ENCODE measurements at regions not wholly inside any gene's neighbourhood (a gene's known extent, or its start where the extent isn't known, plus 50 kb on each side); places are given as distances from the start of the nearest gene placed in this dataset.

- Histone ChIP-seq H3K27ac (ENCODE audit: low read depth, low read length) (no peak overlapping the region), H3K36me3 (ENCODE audit: control insufficient read depth in 1 of 2, insufficient read depth in 2 of 2, low read length in 2 of 2) (no peaks in the 10 kb centered on the region), H3K23ac (ENCODE audit: low read length) (no peak overlapping the region), H3K14ac (ENCODE audit: low read length) (no peak overlapping the region), H3K79me2 (ENCODE audit: control insufficient read depth, insufficient read depth, low read length, poor library complexity) (no peaks in the 10 kb centered on the region), H3K4me3 (ENCODE audit: low read depth, low read length) (no peak overlapping the region), H2AFZ (ENCODE audit: insufficient read depth, low read length, poor library complexity) (no peak overlapping the region), H3K9ac (ENCODE audit: low read length) (no peak overlapping the region), H3K4me2 (ENCODE audit: low read length) (no peak overlapping the region), H2BK5ac (ENCODE audit: low read depth, low read length, poor library complexity) (no peak overlapping the region), H3K9me3 (ENCODE audit: insufficient read depth, low read depth, low read length) (no peaks in the 10 kb centered on the region), H3K79me1 (ENCODE audit: low read length) (no peaks in the 10 kb centered on the region), H2AK5ac (ENCODE audit: low read length) (no peak overlapping the region), H3K4me1 (ENCODE audit: control insufficient read depth in 1 of 2, insufficient read depth in 2 of 2, low read length in 2 of 2) (no peaks in the 10 kb centered on the region), H2BK120ac (ENCODE audit: insufficient read depth, low read length, poor library complexity) (no peak overlapping the region), H2BK12ac (ENCODE audit: low read length) (no peak overlapping the region), H3K18ac (ENCODE audit: low read length) (no peak overlapping the region), H4K12ac (ENCODE audit: low read depth, low read length) (no peak overlapping the region), H3K4ac (ENCODE audit: low read depth, low read length) (no peak overlapping the region), H3K27me3 (ENCODE audit: insufficient read depth, low read length) (no peaks in the 10 kb centered on the region), H4K91ac (ENCODE audit: low read depth, low read length) (no peak overlapping the region), H4K8ac (ENCODE audit: low read depth, low read length) (no peak overlapping the region)
- WGBS (ENCODE audit: extremely low coverage, insufficient coverage, insufficient read length), result no CpG with 5 or more reads among the region's 3 CpGs
- no peak for DNase-seq
These were observed 176.8 kb upstream of the GLI2 start for GRCh38 chr2:120558847-120559246.

GRCh38 chr2:120559401-120559800 lies 176.3 kb upstream of the GLI2 start:
- Histone ChIP-seq H3K79me2 (ENCODE audit: control insufficient read depth, insufficient read depth, low read length, poor library complexity) (no peaks in the 10 kb centered on the region), H2BK12ac (ENCODE audit: low read length) (no peak overlapping the region), H3K9me3 (ENCODE audit: insufficient read depth, low read depth, low read length) (no peaks in the 10 kb centered on the region), H3K14ac (ENCODE audit: low read length) (no peak overlapping the region), H4K12ac (ENCODE audit: low read depth, low read length) (no peak overlapping the region), H3K4ac (ENCODE audit: low read depth, low read length) (no peak overlapping the region), H3K4me1 (ENCODE audit: control insufficient read depth in 1 of 2, insufficient read depth in 2 of 2, low read length in 2 of 2) (no peaks in the 10 kb centered on the region), H3K36me3 (ENCODE audit: control insufficient read depth in 1 of 2, insufficient read depth in 2 of 2, low read length in 2 of 2) (no peaks in the 10 kb centered on the region), H2AFZ (ENCODE audit: insufficient read depth, low read length, poor library complexity) (no peak overlapping the region), H3K79me1 (ENCODE audit: low read length) (no peaks in the 10 kb centered on the region), H3K27me3 (ENCODE audit: insufficient read depth, low read length) (no peaks in the 10 kb centered on the region), H2AK5ac (ENCODE audit: low read length) (no peak overlapping the region), H3K27ac (ENCODE audit: low read depth, low read length) (no peak overlapping the region), H2BK120ac (ENCODE audit: insufficient read depth, low read length, poor library complexity) (no peak overlapping the region), H4K8ac (ENCODE audit: low read depth, low read length) (no peak overlapping the region), H3K4me3 (ENCODE audit: low read depth, low read length) (no peak overlapping the region), H3K9ac (ENCODE audit: low read length) (no peak overlapping the region), H3K23ac (ENCODE audit: low read length) (no peak overlapping the region), H3K4me2 (ENCODE audit: low read length) (no peak overlapping the region), H2BK5ac (ENCODE audit: low read depth, low read length, poor library complexity) (no peak overlapping the region), H4K91ac (ENCODE audit: low read depth, low read length) (no peak overlapping the region), H3K18ac (ENCODE audit: low read length) (no peak overlapping the region)
- WGBS (ENCODE audit: extremely low coverage, insufficient coverage, insufficient read length), result no CpG with 5 or more reads among the region's 5 CpGs
- peak; percentile 84 to 95 for DNase-seq

GRCh38 chr2:120560330-120560729 lies 175.3 kb upstream of the GLI2 start:
- Histone ChIP-seq H3K9me3 (ENCODE audit: insufficient read depth, low read depth, low read length) (no peaks in the 10 kb centered on the region), H3K4me1 (ENCODE audit: control insufficient read depth in 1 of 2, insufficient read depth in 2 of 2, low read length in 2 of 2) (no peaks in the 10 kb centered on the region), H3K18ac (ENCODE audit: low read length) (no peak overlapping the region), H4K8ac (ENCODE audit: low read depth, low read length) (no peak overlapping the region), H3K14ac (ENCODE audit: low read length) (no peak overlapping the region), H4K12ac (ENCODE audit: low read depth, low read length) (no peak overlapping the region), H3K79me1 (ENCODE audit: low read length) (no peaks in the 10 kb centered on the region), H3K27ac (ENCODE audit: low read depth, low read length) (no peak overlapping the region), H2AK5ac (ENCODE audit: low read length) (no peak overlapping the region), H3K4me2 (ENCODE audit: low read length) (no peak overlapping the region), H2BK12ac (ENCODE audit: low read length) (no peak overlapping the region), H3K36me3 (ENCODE audit: control insufficient read depth in 1 of 2, insufficient read depth in 2 of 2, low read length in 2 of 2) (no peaks in the 10 kb centered on the region), H3K79me2 (ENCODE audit: control insufficient read depth, insufficient read depth, low read length, poor library complexity) (no peaks in the 10 kb centered on the region), H2AFZ (ENCODE audit: insufficient read depth, low read length, poor library complexity) (no peak overlapping the region), H2BK120ac (ENCODE audit: insufficient read depth, low read length, poor library complexity) (no peak overlapping the region), H3K4me3 (ENCODE audit: low read depth, low read length) (peak overlapping the region; percentile 38), H3K23ac (ENCODE audit: low read length) (no peak overlapping the region), H3K27me3 (ENCODE audit: insufficient read depth, low read length) (no peaks in the 10 kb centered on the region), H3K4ac (ENCODE audit: low read depth, low read length) (no peak overlapping the region), H4K91ac (ENCODE audit: low read depth, low read length) (no peak overlapping the region), H3K9ac (ENCODE audit: low read length) (no peak overlapping the region), H2BK5ac (ENCODE audit: low read depth, low read length, poor library complexity) (no peak overlapping the region)
- no CpG with 5 or more reads among the region's 6 CpGs for WGBS (ENCODE audit: extremely low coverage, insufficient coverage, insufficient read length)
- DNase-seq, result no peak

- no peak overlapping the region for H3K9ac ChIP-seq (ENCODE audit: low read length)
- H3K79me2 ChIP-seq (ENCODE audit: control insufficient read depth, insufficient read depth, low read length, poor library complexity), result no peaks in the 10 kb centered on the region
- no peak overlapping the region for H2BK120ac ChIP-seq (ENCODE audit: insufficient read depth, low read length, poor library complexity)
- H3K4ac ChIP-seq (ENCODE audit: low read depth, low read length), result no peak overlapping the region
- no peaks in the 10 kb centered on the region for H3K4me1 ChIP-seq (ENCODE audit: control insufficient read depth in 1 of 2, insufficient read depth in 2 of 2, low read length in 2 of 2)
- H4K12ac ChIP-seq (ENCODE audit: low read depth, low read length), result no peak overlapping the region
- no peak overlapping the region for H2BK12ac ChIP-seq (ENCODE audit: low read length)
- no peak overlapping the region for H3K4me2 ChIP-seq (ENCODE audit: low read length)
- H2AFZ ChIP-seq (ENCODE audit: insufficient read depth, low read length, poor library complexity), result no peak overlapping the region
- WGBS (ENCODE audit: extremely low coverage, insufficient coverage, insufficient read length), result no CpG with 5 or more reads among the region's 11 CpGs
- H3K4me3 ChIP-seq (ENCODE audit: low read depth, low read length), result no peak overlapping the region
- DNase-seq, result no peak
- no peak overlapping the region for H2AK5ac ChIP-seq (ENCODE audit: low read length)
- H3K27me3 ChIP-seq (ENCODE audit: insufficient read depth, low read length), result no peaks in the 10 kb centered on the region
- H4K91ac ChIP-seq (ENCODE audit: low read depth, low read length), result no peak overlapping the region
- H3K18ac ChIP-seq (ENCODE audit: low read length), result no peak overlapping the region
- no peaks in the 10 kb centered on the region for H3K79me1 ChIP-seq (ENCODE audit: low read length)
- H2BK5ac ChIP-seq (ENCODE audit: low read depth, low read length, poor library complexity), result no peak overlapping the region
- H3K27ac ChIP-seq (ENCODE audit: low read depth, low read length), result no peak overlapping the region
- H3K9me3 ChIP-seq (ENCODE audit: insufficient read depth, low read depth, low read length), result no peaks in the 10 kb centered on the region
- H3K23ac ChIP-seq (ENCODE audit: low read length), result no peak overlapping the region
- no peak overlapping the region for H3K14ac ChIP-seq (ENCODE audit: low read length)
- H4K8ac ChIP-seq (ENCODE audit: low read depth, low read length), result no peak overlapping the region
- H3K36me3 ChIP-seq (ENCODE audit: control insufficient read depth in 1 of 2, insufficient read depth in 2 of 2, low read length in 2 of 2), result no peaks in the 10 kb centered on the region
These were observed 174.2 kb upstream of the GLI2 start for GRCh38 chr2:120561379-120562035.

Data from trophoblast cell (in vitro differentiated cells and primary cell).